ENCODE measurements at regions not wholly inside any gene's neighbourhood (a gene's known extent, or its start where the extent isn't known, plus 50 kb on each side); places are given as distances from the start of the nearest gene placed in this dataset.

DNA sequence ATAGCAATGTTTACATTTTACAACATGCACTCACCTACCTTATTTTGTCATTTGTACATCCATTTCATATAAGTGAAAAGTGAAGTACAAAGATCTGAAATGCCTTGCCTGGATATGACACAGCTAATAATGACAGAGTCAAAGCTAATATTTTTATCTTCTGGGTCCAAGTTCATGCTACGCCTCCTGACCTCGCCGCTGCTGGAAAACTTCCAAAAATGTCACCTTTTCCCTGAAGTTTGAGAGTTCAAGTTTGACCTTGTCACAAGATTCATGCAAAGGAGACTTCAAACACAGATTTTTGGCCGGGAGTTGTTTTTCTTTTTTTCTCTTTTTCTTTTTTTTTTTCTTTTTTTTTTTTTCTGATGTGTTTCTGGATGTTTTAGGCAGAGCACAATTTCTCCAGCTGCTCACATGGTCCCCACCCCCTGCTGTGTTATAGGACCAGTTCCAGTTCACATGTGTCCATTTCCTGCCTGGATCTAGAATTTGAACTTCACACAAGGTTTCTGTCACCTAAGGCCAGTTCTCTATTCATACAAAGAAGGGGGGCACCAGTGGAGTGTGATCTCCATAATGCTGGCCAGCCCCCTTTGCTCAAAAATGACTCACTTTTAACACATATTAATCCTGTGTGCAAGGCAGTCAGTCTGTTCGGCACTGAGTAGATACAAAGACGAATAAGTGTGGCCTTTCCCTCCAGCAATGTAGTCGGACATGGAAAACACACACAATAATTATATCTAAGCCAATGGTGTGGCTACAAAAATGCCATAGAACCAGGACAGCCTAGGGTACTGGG is 546.8 kb downstream of the BUD13 start:
- DNase-seq: no peak
- TF ChIP-seq POLR2AphosphoS5 (IDR thresholded peaks at IDR 0.05) (no peak), POLR2A (IDR thresholded peaks at IDR 0.05) (no peak), EP300 (IDR thresholded peaks at IDR 0.05) (no peak), CTCF (IDR thresholded peaks at IDR 0.05) (no peak)
- Histone ChIP-seq H3K4me3 (no peak overlapping the region), H3K27ac (no peak overlapping the region), H3K9me3 (no peaks in the 10 kb centered on the region), H3K36me3 (no peaks in the 10 kb centered on the region), H3K27me3 (no peaks in the 10 kb centered on the region), H3K4me1 (peaks cover 0 to 10% (median 4%) of the 10 kb centered on the region in 4 donors)
- no peak for ATAC-seq (ENCODE audit: low FRiP score in 2 of 2)
- 63 to 71% methylated on average over 7 of the region's 7 CpGs for WGBS, 2 donors

GRCh38 chr11:116225236-116225635 is 547.6 kb downstream of the BUD13 start:
- 76 to 77% methylated on average over 4 to 6 of the region's 6 CpGs for whole genome bisulfite sequencing, 2 donors
- H3K4me1 ChIP-seq: peaks cover 0 to 10% (median 3%) of the 10 kb centered on the region in 4 donors
- no peak overlapping the region for H3K27ac ChIP-seq
- no peaks in the 10 kb centered on the region for H3K36me3 ChIP-seq
- no peak for DNase-seq
- peak in 1 of 2 donors; percentile 26 for ATAC-seq (ENCODE audit: low FRiP score in 2 of 2)
- no peaks in the 10 kb centered on the region for H3K9me3 ChIP-seq
- no peak overlapping the region for H3K4me3 ChIP-seq
- H3K27me3 ChIP-seq: no peaks in the 10 kb centered on the region
- TF ChIP-seq POLR2AphosphoS5 (IDR thresholded peaks at IDR 0.05): no peak
- TF ChIP-seq POLR2A (IDR thresholded peaks at IDR 0.05): no peak
- no peak for TF ChIP-seq EP300 (IDR thresholded peaks at IDR 0.05)
- TF ChIP-seq CTCF (IDR thresholded peaks at IDR 0.05): no peak

DNA sequence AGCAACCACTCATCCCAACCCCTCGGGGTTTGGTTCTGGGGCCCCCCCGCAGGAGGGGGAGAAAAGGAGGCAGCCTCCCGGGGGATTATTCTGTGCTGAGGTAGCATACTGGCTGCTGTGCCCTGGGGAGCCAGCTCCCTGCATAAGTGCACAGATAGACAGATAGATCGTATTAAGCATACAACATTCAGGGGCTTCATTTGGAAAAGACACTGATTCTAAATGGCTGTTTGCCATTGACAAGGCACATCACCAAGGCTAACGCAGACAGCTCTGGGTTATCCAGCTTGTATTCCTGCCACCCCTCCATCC is 547.9 kb downstream of the BUD13 start:
- H3K36me3 ChIP-seq: no peaks in the 10 kb centered on the region
- H3K27ac ChIP-seq: no peak overlapping the region
- DNase-seq (no peak), ATAC-seq (ENCODE audit: low FRiP score in 2 of 2) (no peak)
- H3K9me3 ChIP-seq: no peaks in the 10 kb centered on the region
- WGBS, 2 donors: 57 to 69% methylated on average over 4 to 5 of the region's 5 CpGs
- H3K4me1 ChIP-seq: peaks cover 0 to 10% (median 3%) of the 10 kb centered on the region in 4 donors
- H3K27me3 ChIP-seq: no peaks in the 10 kb centered on the region
- TF ChIP-seq EP300 (IDR thresholded peaks at IDR 0.05) (no peak), CTCF (IDR thresholded peaks at IDR 0.05) (no peak), POLR2AphosphoS5 (IDR thresholded peaks at IDR 0.05) (no peak), POLR2A (IDR thresholded peaks at IDR 0.05) (no peak)
- H3K4me3 ChIP-seq: no peak overlapping the region

- Histone ChIP-seq H3K4me1 (peaks cover 0 to 6% (median 3%) of the 10 kb centered on the region in 4 donors), H3K27ac (no peak overlapping the region), H3K9me3 (no peaks in the 10 kb centered on the region), H3K4me3 (no peak overlapping the region), H3K36me3 (no peaks in the 10 kb centered on the region), H3K27me3 (no peaks in the 10 kb centered on the region)
- TF ChIP-seq EP300 (IDR thresholded peaks at IDR 0.05) (no peak), POLR2A (IDR thresholded peaks at IDR 0.05) (no peak), CTCF (IDR thresholded peaks at IDR 0.05) (peak; percentile 13 to 56 (median 34))
- 52 to 56% methylated on average over 9 to 10 of the region's 10 CpGs for WGBS, 2 donors
- ATAC-seq (ENCODE audit: low FRiP score in 2 of 2) (peak in 1 of 2 donors; percentile 71), DNase-seq (peak in 1 of 2 donors; percentile 34)
Measured at GRCh38 chr11:116224154-116224888, 548.5 kb downstream of the BUD13 start.
